ENCODE measurements at regions not wholly inside any gene's neighbourhood (a gene's known extent, or its start where the extent isn't known, plus 50 kb on each side); places are given as distances from the start of the nearest gene placed in this dataset.

- H3K4me3 ChIP-seq (ENCODE audit: low read depth, low read length) = no peak overlapping the region
- TF ChIP-seq, protein P1, sequence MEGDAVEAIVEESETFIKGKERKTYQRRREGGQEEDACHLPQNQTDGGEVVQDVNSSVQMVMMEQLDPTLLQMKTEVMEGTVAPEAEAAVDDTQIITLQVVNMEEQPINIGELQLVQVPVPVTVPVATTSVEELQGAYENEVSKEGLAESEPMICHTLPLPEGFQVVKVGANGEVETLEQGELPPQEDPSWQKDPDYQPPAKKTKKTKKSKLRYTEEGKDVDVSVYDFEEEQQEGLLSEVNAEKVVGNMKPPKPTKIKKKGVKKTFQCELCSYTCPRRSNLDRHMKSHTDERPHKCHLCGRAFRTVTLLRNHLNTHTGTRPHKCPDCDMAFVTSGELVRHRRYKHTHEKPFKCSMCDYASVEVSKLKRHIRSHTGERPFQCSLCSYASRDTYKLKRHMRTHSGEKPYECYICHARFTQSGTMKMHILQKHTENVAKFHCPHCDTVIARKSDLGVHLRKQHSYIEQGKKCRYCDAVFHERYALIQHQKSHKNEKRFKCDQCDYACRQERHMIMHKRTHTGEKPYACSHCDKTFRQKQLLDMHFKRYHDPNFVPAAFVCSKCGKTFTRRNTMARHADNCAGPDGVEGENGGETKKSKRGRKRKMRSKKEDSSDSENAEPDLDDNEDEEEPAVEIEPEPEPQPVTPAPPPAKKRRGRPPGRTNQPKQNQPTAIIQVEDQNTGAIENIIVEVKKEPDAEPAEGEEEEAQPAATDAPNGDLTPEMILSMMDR (conservative IDR thresholded peaks at IDR 0.05; ENCODE audit: low read depth, low read length) = no peak
- DNase-seq (ENCODE audit: low read depth) = no peak
Measured at GRCh38 chr18:61274416-61274960, 58.7 kb upstream of the CDH20 start.

DNA sequence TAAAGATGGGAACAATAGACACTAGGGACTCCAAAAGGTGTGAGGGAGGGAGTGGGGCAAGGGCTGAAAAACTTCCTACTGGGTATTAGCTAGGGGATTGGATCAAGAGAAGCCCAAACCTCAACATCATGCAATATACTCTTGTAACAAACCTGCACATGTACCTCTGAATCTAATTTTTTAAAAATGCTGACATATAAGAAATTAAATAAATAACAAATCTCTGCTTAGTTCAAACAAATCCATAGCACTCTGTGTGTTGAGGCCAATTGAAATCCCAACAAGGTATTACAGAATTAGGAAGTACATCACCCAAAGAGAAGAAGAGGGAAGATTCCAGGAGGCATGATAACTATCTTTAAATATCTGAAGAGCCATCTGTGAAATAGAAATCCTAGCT, 55.4 kb upstream of the CDH20 start:
- TF ChIP-seq, protein P1 (conservative IDR thresholded peaks at IDR 0.05; ENCODE audit: low read depth, low read length) = no peak
- no peak overlapping the region for H3K4me3 ChIP-seq (ENCODE audit: low read depth, low read length)
- no peak for DNase-seq (ENCODE audit: low read depth)

- no peak overlapping the region for H3K4me3 ChIP-seq (ENCODE audit: low read depth, low read length)
- TF ChIP-seq, protein P1 (conservative IDR thresholded peaks at IDR 0.05; ENCODE audit: low read depth, low read length) = no peak
- DNase-seq (ENCODE audit: low read depth) = no peak
Measured at GRCh38 chr18:61281431-61281830, 51.8 kb upstream of the CDH20 start.

DNA sequence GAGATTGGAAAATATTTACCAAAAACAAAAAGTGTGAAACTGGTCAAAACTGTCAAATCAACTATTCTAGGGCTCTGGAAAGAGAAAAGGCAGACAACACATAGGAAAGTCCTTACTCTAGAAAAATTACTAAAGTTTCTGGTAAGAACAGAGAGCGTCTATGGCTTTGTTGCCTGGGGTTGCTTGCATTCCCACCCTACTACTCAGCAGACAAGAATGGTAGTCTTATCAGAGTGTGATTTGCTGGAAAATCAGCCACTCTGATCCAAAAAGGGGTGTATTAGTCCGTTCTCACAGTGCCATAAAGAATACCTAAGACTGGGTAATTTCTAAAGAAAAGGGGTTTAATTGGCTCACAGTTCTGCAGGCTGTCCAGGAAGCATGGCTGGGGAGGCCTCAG, 50.3 kb upstream of the CDH20 start:
- TF ChIP-seq, protein P1 (conservative IDR thresholded peaks at IDR 0.05; ENCODE audit: low read depth, low read length) = no peak
- H3K4me3 ChIP-seq (ENCODE audit: low read depth, low read length) = no peak overlapping the region
- DNase-seq (ENCODE audit: low read depth) = no peak
